ENCODE measurements at regions not wholly inside any gene's neighbourhood (a gene's known extent, or its start where the extent isn't known, plus 50 kb on each side); places are given as distances from the start of the nearest gene placed in this dataset.

GRCh38 chr7:51472873-51473272 is 156.3 kb upstream of the COBL start (continued):
- TF ChIP-seq SAP30 (IDR thresholded peaks at IDR 0.05; ENCODE audit: insufficient read depth, insufficient replicate concordance, low read length): no peak
- TF ChIP-seq CTBP2 (IDR thresholded peaks at IDR 0.05; ENCODE audit: borderline replicate concordance, insufficient read depth, insufficient read length, low read length): no peak
- TF ChIP-seq BCL11A (IDR thresholded peaks at IDR 0.05; ENCODE audit: low read depth in 2 of 2, low read length in 2 of 2): no peak
- no peak for TF ChIP-seq CHD1 (IDR thresholded peaks at IDR 0.05; ENCODE audit: low read depth, low read length)
- no peak for TF ChIP-seq NRF1 (IDR thresholded peaks at IDR 0.05; ENCODE audit: low read depth, low read length)
- no peak for TF ChIP-seq POLR2A (IDR thresholded peaks at IDR 0.05; ENCODE audit: control extremely low read depth in 1 of 2, low read depth in 2 of 2, low read length in 2 of 2)
- TF ChIP-seq KDM1A (IDR thresholded peaks at IDR 0.05; ENCODE audit: borderline replicate concordance, low read length): no peak
- TF ChIP-seq EZH2 (IDR thresholded peaks at IDR 0.05; ENCODE audit: low read depth, low read length, severe bottlenecking): no peak

Measured in H1 (cell line).